Uterus (tissue), 3 donors: ENCODE measurements at regions not wholly inside any gene's neighbourhood (a gene's known extent, or its start where the extent isn't known, plus 50 kb on each side); places are given as distances from the start of the nearest gene placed in this dataset.

Experiments
- DNase-seq, 2 donors: peaks; one replicate each; pipeline ENCODE4 v3.0.0-alpha.2; 2019 to 2020
- H3K27ac ChIP-seq, 2 donors: fragments of 200-600 bp; sonication (generic); 1 replicate in 1 of 2; 2 replicates in 1 of 2; pipeline ENCODE4 v1.5.1; 2016 to 2018
- H3K27me3 ChIP-seq, 2 donors: fragments of 200-600 bp; sonication (generic); one replicate each; pipeline ENCODE4 v1.5.1; 2018 to 2019; ENCODE audit warnings: control low read depth in 1 of 2
- H3K36me3 ChIP-seq, 2 donors: fragments of 200-600 bp; sonication (generic); one replicate each; pipeline ENCODE4 v1.5.1; 2019; ENCODE audit warnings: control low read depth in 1 of 2
- H3K4me1 ChIP-seq, 2 donors: fragments of 200-600 bp; sonication (generic); one replicate each; pipeline ENCODE4 v1.5.1; 2018 to 2019; ENCODE audit warnings: control low read depth in 1 of 2
- H3K4me3 ChIP-seq, 2 donors: fragments of 200-600 bp; sonication (generic); 1 replicate in 1 of 2; 2 replicates in 1 of 2; pipeline ENCODE4 v1.5.1; 2018 to 2019; ENCODE audit warnings: mild to moderate bottlenecking in 1 of 2
- H3K9me3 ChIP-seq, 2 donors: fragments of 200-600 bp; sonication (generic); one replicate each; pipeline ENCODE4 v1.5.1; 2019; ENCODE audit warnings: control low read depth in 1 of 2
- POLR2A ChIP-seq, 2 donors: fragments of 450-650 bp; IDR thresholded peaks; one replicate each; pipeline ENCODE4 v1.6.1; 2016; ENCODE audit warnings: antibody characterized with exemption in 2 of 2, mild to moderate bottlenecking in 1 of 2, moderate library complexity in 1 of 2
- intact Hi-C: fragments of 100-400 bp; cut with DNase I; formaldehyde crosslinking; loops from one replicate; pipeline ENCODE4 v1.15.1; 2023; ENCODE audit warnings: low total_unique reads
- TF ChIP-seq, protein P1 (sequence below), 4 experiments: fragments of 200-600 bp in 2 of 4; fragments of 450-650 bp in 2 of 4; sonication (generic) in 2 of 4; IDR thresholded peaks; one replicate each; pipeline ENCODE4 v1.5.1; 2016 to 2019; ENCODE audit warnings: antibody characterized with exemption in 4 of 4, mild to moderate bottlenecking in 2 of 4, moderate library complexity in 1 of 4
- donor health status: DM: yes; HTN: yes; CAD: no.

DNA sequence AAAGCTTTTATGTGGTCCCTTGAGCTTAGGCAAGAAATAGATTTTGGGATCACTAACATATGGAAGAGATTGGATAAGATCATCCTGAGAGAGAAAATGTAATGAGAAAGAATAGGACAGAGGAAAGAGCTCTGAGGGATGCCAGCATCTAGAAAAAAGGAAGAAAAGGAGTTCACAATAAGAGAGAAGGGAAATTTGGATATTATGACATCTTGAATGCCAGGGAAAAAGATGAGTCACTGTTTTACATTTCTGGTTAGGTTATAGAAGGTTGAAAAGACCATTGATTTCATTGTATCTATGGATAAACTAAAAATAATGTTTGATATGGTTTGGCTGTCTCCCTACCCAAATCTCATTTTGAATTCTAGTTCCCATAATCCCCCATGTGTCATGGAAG lies 208.5 kb downstream of the MAD2L1 start:
- H3K4me3 ChIP-seq: no peak overlapping the region
- no peak for TF ChIP-seq POLR2A (IDR thresholded peaks at IDR 0.05)
- TF ChIP-seq, protein P1, sequence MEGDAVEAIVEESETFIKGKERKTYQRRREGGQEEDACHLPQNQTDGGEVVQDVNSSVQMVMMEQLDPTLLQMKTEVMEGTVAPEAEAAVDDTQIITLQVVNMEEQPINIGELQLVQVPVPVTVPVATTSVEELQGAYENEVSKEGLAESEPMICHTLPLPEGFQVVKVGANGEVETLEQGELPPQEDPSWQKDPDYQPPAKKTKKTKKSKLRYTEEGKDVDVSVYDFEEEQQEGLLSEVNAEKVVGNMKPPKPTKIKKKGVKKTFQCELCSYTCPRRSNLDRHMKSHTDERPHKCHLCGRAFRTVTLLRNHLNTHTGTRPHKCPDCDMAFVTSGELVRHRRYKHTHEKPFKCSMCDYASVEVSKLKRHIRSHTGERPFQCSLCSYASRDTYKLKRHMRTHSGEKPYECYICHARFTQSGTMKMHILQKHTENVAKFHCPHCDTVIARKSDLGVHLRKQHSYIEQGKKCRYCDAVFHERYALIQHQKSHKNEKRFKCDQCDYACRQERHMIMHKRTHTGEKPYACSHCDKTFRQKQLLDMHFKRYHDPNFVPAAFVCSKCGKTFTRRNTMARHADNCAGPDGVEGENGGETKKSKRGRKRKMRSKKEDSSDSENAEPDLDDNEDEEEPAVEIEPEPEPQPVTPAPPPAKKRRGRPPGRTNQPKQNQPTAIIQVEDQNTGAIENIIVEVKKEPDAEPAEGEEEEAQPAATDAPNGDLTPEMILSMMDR (IDR thresholded peaks at IDR 0.05): no peak
- peaks cover 0 to 2% of the 10 kb centered on the region in 2 donors for H3K36me3 ChIP-seq
- no peaks in the 10 kb centered on the region for H3K27me3 ChIP-seq
- intact Hi-C loops: no loop called here
- DNase-seq: no peak
- H3K9me3 ChIP-seq: no peaks in the 10 kb centered on the region
- H3K4me1 ChIP-seq: no peaks in the 10 kb centered on the region
- no peak overlapping the region for H3K27ac ChIP-seq

DNA sequence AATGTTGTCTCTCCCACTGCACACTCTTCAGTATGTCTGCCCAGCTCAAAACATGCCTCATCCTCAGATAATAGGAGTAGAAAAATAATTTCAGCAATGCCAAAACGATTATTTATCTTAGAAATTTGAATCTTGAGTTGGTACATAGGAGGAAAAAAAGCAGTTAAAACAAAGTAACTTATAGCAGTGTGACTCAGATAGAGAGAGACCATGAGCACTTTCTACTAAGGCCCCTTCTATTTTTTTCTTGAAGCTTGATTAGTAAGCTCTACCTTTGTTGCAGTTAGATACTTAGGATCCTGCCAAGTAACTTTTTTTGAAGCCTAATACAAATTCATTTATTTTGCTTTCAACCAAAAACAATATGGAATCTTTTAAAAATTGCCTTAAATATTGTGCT lies 212.3 kb downstream of the MAD2L1 start:
- H3K36me3 ChIP-seq: no peaks in the 10 kb centered on the region
- H3K27ac ChIP-seq: no peak overlapping the region
- no peaks in the 10 kb centered on the region for H3K9me3 ChIP-seq
- no peaks in the 10 kb centered on the region for H3K27me3 ChIP-seq
- no peak for DNase-seq
- TF ChIP-seq, protein P1 (IDR thresholded peaks at IDR 0.05): no peak
- no peak for TF ChIP-seq POLR2A (IDR thresholded peaks at IDR 0.05)
- no peak overlapping the region for H3K4me3 ChIP-seq
- intact Hi-C loops: no loop called here
- no peaks in the 10 kb centered on the region for H3K4me1 ChIP-seq

DNA sequence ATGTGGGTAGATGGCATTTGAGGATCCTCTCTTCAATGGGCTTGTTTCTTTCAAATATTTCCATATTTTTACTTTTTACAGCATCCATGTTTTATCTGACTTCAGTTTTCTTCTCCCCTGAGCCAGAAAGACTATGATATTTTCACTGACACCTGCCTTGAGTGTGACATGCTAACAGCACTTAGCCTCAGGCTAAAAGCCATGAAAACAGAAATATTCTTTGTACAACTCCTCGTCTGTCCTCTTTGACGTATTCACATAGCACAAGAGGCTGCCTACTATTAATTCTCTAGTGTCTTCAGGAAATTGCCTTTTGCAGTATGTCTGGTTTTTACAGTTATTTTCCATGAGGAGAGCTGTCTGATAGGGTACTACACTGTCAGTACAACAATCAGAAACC lies 215.0 kb downstream of the MAD2L1 start:
- H3K36me3 ChIP-seq: no peaks in the 10 kb centered on the region
- H3K4me1 ChIP-seq: no peaks in the 10 kb centered on the region
- DNase-seq: no peak
- TF ChIP-seq, protein P1 (IDR thresholded peaks at IDR 0.05): no peak
- no peak for TF ChIP-seq POLR2A (IDR thresholded peaks at IDR 0.05)
- no peaks in the 10 kb centered on the region for H3K27me3 ChIP-seq
- no peak overlapping the region for H3K4me3 ChIP-seq
- intact Hi-C loops: no loop called here
- no peak overlapping the region for H3K27ac ChIP-seq
- no peaks in the 10 kb centered on the region for H3K9me3 ChIP-seq

DNA sequence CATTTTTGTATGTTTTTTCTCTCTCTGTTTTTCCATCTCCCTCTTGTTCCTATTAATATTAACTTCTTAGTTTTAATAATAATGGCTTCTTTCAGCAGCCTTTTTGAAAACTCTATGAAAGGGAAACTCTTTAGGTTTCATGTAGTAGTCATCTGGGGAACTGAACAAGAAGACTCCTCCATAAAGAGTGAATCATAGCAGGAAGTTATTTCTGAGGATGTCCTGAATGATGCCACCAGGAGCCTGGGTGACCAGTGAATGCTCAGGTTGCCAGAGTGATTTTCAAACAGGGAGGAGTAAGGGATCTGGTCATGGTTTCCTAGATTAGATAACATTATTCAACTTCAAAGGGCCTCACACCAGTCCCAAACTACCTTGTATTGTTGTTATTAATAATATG lies 212.8 kb upstream of the PDE5A start:
- no peaks in the 10 kb centered on the region for H3K36me3 ChIP-seq
- intact Hi-C loops: no loop called here
- H3K9me3 ChIP-seq: no peaks in the 10 kb centered on the region
- no peaks in the 10 kb centered on the region for H3K27me3 ChIP-seq
- no peak for DNase-seq
- TF ChIP-seq, protein P1 (IDR thresholded peaks at IDR 0.05): no peak
- TF ChIP-seq POLR2A (IDR thresholded peaks at IDR 0.05): no peak
- no peak overlapping the region for H3K27ac ChIP-seq
- no peak overlapping the region for H3K4me3 ChIP-seq
- H3K4me1 ChIP-seq: no peaks in the 10 kb centered on the region

DNA sequence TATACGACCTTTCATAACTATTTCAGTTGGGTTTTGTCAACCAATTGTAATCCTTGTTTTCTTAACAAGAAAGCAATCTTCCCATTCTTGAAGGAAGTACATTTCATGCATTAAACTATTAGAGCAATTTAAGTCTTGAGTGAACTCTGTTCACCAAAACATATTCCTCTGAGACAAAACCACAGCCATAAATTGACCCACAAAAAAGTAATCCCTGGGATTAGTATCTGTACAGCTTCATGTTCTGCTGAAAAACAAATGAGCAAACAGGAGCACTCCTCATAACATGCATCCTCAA lies 207.0 kb upstream of the PDE5A start:
- H3K9me3 ChIP-seq: no peaks in the 10 kb centered on the region
- H3K4me3 ChIP-seq: no peak overlapping the region
- no peaks in the 10 kb centered on the region for H3K36me3 ChIP-seq
- H3K27me3 ChIP-seq: no peaks in the 10 kb centered on the region
- DNase-seq: no peak
- no peak for TF ChIP-seq POLR2A (IDR thresholded peaks at IDR 0.05)
- TF ChIP-seq, protein P1 (IDR thresholded peaks at IDR 0.05): no peak
- H3K4me1 ChIP-seq: no peaks in the 10 kb centered on the region
- intact Hi-C loops: no loop called here
- no peak overlapping the region for H3K27ac ChIP-seq
